Central memory CD4-positive, alpha-beta T cell (primary cell): ENCODE measurements at regions not wholly inside any gene's neighbourhood (a gene's known extent, or its start where the extent isn't known, plus 50 kb on each side); places are given as distances from the start of the nearest gene placed in this dataset.

Experiments used
- DNase-seq: peaks from one replicate; pipeline ENCODE4 v3.0.0; 2022

DNA sequence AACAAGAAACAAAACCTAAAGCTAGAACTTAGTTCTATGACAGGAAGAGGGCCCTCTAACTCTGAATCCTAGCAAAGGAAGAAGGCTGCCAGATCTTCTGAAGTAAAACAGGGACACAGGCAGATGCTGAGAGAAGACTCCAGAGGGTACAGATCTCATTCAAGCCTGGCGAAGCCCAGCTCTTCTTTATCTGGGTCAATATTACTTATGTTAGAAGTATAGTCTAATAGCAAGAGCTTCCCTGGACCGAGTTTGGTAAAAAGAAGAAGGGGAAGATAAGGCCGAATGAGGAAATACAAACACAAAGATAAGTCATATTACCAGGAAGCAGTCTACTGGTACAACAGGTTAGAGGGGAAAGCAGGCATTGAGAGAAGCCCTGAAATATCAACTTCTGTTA lies 79.9 kb upstream of the CCDC91 start:
- DNase-seq, result no peak

DNA sequence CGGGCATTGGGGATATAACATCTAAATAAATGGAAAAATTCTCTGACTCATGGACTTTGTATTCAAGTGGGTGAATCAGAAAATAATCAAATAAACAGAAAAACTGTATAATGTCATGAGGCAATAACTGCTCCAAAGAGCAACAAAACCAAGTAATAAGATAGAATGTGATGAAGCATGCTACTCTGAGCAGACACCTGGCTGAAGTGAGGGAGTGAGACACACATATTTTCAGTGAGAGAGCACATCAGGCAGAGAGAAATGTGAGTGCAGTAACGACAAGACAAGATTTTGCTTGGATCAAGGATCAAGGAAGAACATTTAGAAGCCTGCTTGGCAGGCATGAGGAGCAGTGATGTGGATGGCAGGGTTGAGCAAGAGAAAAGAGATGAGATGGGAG lies 75.8 kb upstream of the CCDC91 start:
- DNase-seq, result no peak

DNA sequence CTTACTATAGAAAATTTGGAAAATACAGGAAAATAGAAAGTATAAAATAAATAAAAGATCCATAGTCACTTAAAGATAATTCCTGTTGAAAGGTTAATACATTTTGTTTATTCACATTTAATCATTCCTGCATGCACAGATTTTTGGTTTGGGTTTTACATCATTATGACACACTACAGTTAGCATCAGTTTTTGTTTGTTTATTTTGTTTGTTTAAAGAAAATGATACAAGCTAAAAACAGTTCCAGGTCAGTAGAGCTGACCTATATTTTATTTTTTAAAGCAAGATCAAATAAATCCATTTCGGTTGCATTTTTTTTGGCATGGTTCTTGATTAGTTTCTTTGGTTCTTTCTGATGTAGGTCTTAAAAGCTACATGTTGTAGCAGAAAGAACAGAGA lies 68.8 kb upstream of the CCDC91 start:
- no peak for DNase-seq

DNA sequence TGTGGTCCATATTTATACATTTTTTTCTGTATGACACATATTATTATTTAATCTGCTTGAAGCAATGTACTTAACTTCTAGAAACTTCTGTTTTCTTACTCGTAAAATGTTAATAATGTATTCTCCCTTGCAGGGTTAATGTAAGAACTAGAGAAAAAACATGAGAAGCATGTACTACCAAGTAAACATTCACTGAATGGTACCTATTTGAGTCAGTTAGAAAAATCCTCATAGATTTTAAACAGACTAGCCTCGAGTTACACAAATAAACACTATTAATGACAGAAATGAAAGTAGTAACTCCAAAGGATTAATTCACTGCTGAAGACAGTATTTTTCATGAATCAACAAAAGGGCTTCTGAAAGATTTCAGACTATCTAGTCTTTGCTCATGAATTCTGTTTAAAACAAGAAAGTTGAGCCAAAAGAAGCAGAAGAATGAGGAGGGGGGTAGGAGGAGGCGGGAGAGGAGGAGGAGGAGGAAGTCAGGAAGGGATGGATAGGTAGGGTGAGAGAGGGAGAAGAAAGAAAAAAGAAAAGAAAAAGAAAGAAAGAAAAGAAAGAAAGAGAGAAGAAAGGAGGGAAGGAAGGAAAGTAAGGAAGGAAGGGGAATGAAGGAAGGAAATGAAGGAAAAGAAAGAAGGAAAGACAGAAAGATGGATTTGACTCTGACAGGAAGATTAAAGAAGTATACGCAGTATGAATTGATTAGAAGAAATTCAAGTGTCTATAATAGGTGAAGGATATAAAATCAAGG lies 68.2 kb upstream of the CCDC91 start:
- DNase-seq, result no peak

DNA sequence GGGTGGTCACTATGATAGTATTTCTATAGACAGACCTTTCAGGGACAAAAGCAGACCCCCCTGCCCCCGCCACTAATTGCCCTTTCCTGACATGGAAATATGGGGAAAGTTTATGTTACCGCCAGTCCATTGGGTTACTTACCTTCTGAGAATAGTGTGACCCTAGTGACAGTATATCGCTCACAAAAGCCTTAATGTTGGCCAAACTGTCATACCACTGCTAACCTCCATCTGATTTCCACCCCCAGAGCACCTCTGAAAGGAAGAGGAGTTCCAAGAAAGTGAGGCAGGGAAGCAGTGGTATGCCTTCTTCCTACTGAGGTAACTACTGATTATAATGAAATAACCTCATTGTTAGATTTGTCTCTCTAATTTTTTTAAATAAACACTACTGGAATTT lies 67.5 kb upstream of the CCDC91 start:
- DNase-seq, result no peak

DNA sequence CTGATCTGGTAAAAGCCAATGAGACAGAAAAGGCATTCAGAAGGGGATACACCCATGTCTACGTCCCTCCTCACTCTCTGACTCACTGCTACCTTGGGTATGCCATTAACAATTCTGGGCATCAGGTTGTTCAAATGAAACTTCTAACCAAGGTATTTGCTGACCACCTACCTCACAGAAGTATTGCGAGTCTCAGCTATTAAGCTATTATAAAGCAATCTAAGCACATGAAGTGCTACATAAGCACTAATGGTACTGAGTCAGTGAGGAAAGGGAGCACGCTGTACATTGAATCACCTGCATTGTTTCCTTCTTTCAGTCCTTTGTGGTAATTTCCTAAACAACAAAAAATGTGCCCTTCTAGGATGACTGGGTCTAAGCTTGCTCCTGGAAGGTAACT lies 62.8 kb upstream of the CCDC91 start:
- no peak for DNase-seq

DNA sequence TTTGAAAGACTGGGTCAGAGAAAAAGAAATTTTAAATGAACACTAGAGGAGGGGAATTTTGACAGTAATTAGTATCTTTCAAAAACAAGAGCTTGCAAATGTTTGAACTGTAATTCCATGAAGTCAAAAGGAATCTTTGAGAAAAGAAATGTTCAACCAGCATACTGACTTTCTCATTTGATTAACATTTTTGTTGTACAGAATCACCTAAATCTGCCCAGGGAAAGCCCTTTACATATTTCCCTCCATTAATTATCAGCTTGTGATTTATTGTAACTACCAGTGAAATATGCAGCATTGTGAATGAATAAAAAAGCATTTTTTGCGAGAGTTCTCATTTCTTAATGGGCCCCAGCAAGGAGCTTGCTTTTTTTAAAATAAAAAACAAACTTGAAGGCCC lies 61.2 kb upstream of the CCDC91 start:
- no peak for DNase-seq

DNA sequence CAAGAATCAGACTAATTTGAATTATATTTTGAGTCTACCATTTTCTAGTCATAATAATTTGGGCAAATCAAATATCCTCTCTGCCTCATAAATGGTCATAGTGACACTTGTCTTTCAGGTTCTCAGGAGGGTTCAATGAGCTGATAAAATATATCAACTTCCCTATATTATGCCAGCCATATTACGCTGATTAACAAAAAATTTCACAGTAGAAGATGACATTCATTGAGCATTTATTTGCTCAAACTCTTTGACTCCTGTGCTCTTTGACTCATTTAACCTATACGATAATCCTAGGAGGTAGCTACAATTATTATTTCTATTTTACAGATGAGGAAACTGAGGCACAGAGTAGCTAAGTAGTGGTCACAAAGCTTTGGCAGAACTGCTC lies 60.0 kb upstream of the CCDC91 start:
- no peak for DNase-seq

DNA sequence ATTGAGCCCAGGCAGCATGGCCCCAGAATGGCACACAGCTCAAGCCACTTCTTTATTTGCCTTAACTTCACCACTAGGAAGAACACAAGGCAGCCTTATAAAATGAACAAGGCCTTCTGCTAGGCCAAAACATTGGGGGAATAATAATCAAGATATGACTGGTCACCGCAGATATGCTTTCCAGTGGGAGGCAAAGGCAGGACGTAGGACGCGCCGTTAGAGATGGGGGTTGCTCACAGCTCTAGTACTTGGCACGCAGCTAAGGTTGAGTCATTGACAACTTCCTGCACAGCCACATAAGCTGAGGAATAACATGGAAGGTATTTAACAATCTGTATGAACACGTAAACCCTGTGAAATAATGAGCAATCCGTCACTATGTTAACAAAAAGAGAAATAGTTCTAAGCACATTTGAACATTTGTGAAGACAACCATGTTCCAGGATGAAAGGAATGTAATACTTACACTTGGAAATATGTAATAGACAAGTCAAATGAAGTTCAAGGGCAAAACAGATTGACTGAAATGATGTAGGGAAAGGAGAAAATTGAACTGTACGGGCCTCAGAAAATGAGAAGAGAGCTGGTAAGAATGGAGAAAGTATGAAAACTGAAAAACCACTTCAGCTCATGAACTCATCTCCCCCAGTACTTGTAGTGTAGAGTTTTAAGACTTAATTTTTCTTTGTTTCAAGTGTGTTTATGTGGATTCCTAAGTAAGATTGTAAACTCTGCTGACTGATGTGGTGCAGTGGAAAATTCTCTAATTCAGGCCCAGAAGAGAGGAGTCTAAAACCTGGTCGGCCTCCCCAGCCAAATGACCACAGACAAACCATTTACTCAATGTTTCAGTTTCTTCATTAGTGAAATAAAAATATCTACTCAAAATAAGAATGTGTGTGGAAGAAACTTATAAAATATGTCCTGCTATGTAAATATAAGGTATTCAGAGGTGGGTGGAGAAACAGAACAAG lies 59.3 kb upstream of the CCDC91 start:
- no peak for DNase-seq

DNA sequence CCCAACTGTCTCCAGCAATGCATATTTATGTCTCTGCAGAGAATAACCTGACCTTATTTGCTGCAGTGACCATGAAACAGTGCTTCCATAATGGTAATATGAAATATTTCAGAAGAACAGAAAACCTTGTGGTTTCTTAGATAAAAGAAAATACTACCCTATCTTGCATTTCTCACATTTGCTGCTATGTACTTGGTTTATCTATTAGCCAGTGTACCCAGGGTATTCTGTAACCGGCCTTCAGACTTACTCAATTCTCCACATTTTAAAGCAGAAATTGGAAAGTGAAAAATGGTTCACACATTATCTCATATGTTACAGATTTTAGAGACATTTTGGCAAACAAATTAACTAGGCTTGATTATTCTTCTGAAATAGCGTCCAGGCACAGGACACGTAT lies 57.9 kb upstream of the CCDC91 start:
- DNase-seq, result no peak

DNA sequence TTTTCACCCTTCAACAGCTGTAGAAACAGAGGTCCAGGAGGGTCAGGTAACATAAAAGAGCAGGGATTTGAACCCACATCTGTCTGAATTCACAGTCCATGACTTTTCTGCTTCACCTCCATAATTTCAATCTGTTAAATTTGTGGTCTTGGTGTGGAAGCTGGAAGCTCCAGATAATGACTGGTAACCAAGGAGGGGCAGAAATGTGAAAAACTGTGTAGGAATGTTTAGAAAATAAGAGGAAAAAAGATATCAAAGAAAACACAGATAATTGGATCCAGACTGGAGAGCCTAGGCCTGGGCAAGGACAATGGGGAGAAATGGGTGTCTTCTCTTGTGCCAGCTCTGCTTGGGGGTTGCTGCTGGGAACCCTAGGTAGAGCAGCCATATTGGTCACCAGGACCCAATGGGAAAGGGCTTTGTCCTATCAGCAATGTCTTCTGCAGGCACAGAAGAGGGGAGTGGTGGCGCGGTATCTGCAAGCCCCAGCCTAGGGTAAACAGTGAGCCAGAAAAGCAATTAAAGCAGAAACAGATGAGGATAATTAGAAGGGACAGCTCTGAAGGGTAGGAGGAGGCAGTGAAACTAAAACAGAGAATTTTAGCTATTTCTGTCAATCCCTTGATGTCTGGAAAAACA lies 54.3 kb upstream of the CCDC91 start:
- DNase-seq, result no peak

DNA sequence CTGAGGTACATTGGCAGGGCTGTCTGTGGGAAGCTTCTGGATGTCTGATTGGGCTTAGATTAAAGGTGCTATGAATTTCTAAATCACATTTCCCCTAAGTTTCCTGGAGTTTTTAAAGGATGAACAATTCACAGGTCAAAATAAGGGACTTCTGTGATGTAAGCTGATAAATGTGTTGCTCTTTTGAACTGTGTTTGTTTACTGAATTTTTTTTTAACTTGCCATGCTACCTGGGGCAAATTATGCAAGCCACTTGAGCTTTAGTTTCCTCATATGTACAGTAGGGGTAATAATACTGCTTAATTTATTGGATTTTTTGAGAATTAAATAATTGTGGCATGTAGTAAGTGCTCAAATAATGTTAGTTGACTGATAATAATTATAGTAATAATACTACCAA lies 52.8 kb upstream of the CCDC91 start:
- DNase-seq, result no peak

DNA sequence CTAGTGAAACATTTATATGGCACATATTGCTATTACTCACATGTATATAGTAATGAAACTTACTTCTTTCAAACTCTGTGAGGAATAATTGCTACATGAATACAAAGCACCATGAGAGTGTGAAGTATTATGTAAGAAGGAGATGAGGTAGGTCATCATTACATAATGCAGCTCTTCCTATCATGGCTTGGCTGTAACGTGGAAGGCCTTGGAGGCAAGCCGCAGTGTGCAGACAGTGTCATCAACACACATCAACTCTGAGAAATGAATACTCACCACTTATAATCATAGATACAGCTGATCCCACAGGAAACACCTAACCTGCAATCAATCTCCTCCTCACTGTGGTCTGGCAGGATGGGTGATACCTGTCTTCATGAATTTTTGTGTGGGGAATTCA lies 49.9 kb upstream of the CCDC91 start:
- no peak for DNase-seq
